HG03064 (cell line): ENCODE measurements at regions not wholly inside any gene's neighbourhood (a gene's known extent, or its start where the extent isn't known, plus 50 kb on each side); places are given as distances from the start of the nearest gene placed in this dataset.

Experiments used
- ATAC-seq: cut with Tn5 transposase; IDR thresholded peaks from one replicate; pipeline ENCODE4 v1.9.1; 2021; ENCODE audit warnings: low read depth; ENCODE audit not compliant: unreplicated experiment

DNA sequence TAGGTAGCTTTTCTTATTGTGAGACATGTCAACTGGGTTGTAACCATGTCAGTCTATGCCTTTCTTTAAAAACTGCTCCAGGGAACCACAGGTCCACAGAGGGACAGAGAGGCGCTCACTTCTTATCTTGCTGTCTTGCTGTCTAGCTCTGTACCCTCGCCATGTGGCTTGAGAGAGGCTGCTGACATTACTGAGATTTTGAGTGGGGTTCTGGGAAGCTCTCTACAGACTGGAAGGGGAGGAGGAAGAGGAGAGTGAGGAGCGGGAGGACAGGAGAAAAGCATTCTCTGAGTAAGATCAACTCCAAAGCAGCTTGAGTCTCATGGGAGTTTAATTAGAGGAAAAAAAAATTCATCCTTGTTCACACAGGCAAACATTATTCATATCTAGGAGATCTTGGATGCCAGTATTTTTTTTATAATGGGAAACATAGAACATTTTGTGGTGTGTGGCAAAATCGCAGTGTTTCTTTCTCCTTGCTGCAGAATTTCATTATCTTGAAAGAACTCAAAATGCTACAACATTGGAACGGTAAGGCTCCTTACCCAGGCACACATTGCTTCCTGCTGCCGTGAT is 1037.0 kb upstream of the NR2F2 start:
- ATAC-seq = no peak

DNA sequence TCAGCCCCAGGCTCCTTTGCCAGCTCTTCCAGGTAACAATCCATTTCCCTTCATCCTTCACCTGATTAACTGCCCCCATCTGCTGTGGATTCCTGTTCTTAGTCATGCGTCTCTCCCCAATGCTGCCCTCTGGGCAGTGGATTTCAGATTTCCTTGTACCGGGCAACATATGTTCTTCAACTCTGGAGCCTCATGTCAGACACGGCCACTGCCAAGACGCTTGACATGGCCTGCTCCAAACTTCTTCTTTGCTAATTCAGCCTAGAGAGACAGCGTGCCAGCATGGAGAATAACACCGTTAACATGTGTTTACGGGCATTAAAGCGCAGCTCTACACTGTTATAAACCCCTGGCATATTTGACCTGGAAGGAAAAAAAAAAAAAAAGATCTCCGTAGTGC is 1035.1 kb upstream of the NR2F2 start:
- no peak for ATAC-seq

- ATAC-seq = no peak
Observed at GRCh38 chr15:95295896-95296625, 1034.4 kb upstream of the NR2F2 start.

GRCh38 chr15:95296643-95297042 is 1033.9 kb upstream of the NR2F2 start:
- ATAC-seq = no peak

- no peak for ATAC-seq
Observed at GRCh38 chr15:95298729-95299128, 1031.8 kb upstream of the NR2F2 start.

DNA sequence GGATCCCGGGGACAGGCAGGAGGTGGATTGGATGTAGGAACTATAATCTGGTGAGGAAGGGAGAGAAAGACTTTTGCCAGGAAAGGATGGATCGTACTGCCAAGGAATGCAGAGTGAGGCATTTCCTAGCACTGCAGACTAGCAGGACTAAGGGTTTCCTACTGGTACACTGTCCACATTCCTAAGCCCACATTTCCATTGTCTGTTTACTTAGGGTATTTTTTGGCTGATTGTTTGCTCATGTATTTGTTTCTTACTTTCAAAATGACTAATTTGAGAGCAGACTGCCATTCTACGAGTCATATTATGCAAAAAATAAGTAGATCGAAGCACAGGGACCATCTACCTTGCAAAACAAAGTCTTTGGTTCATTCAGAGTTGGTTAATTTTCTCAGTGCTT is 1029.5 kb upstream of the NR2F2 start:
- ATAC-seq = no peak

DNA sequence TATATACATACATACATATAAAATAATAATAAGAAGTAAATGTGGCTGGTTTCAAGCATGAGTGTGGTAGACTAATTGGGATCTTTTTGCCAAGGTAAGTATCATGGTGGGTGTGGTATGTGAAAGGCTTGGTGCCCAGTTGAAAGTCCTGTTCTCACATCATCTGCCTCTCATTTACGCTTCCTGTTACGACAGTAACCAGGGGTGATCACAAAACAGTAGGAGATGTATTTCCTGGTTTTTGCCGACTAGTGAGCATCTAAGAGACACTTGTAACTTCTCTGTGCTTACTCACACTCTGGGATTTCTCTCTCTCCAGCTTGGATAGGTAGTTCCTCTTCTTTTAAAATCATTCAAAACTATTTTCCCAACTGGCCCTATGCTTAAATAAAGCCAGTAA is 1028.3 kb upstream of the NR2F2 start:
- no peak for ATAC-seq

DNA sequence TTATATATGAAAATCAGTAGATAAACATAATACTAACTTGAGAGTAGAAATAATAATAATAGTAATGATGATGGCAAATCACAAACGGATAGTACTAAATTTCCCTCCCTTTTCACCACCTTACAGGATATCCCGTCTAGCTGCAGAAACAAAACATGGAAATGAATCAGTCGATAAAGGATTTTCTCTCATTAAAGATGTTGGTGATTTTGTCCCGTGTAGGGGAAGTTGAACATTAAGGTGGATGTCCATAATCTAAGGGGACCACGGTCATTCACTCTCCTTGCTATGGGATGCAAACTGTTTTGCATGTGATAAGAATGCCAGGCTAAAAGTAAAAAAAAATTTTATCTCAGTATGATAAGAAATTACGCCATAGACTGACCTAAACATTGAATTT is 1027.7 kb upstream of the NR2F2 start:
- no peak for ATAC-seq

DNA sequence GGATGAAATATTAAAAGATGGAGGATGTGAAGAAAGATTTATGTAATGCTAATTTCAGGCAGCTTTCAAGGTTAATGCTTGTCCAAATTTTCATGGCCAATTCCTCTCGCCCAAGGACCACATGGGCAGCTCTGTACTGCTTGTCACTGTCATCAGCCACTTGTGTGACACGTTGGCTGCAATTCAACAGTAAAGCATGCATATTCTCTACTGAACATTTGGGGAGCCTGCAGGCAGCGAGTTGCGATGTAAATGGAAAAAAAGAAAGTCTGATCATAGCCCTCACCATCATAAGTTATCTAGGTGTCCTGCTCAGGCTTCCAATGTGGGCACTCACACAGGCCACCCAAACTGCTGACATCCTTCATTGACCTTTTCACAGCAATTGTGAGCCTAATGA is 1026.8 kb upstream of the NR2F2 start:
- no peak for ATAC-seq

GRCh38 chr15:95304151-95304946 is 1026.2 kb upstream of the NR2F2 start:
- ATAC-seq = no peak

GRCh38 chr15:95304947-95305400 is 1025.5 kb upstream of the NR2F2 start:
- no peak for ATAC-seq

DNA sequence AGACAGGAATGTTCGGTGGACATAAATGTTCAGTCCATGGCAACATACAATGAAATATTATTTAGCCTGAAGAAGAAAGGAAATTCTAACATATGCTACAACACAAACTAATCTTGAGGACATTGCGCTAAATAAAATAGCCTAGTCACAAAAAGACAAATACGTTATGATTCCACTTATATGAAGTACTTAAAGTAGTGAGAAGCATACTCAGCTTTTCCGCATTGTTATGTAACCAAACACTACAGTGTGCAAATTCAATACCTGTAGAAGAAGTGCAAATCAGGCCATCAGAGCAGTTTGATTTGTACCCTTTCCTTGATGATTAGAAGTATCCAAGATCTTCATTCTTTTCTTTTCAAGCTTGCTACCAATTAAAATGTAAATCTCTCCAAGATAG is 1023.4 kb upstream of the NR2F2 start:
- ATAC-seq = no peak

GRCh38 chr15:95319242-95319641 is 1011.3 kb upstream of the NR2F2 start:
- ATAC-seq = no peak

- no peak for ATAC-seq
Observed at GRCh38 chr15:95323796-95324195, 1006.7 kb upstream of the NR2F2 start.

DNA sequence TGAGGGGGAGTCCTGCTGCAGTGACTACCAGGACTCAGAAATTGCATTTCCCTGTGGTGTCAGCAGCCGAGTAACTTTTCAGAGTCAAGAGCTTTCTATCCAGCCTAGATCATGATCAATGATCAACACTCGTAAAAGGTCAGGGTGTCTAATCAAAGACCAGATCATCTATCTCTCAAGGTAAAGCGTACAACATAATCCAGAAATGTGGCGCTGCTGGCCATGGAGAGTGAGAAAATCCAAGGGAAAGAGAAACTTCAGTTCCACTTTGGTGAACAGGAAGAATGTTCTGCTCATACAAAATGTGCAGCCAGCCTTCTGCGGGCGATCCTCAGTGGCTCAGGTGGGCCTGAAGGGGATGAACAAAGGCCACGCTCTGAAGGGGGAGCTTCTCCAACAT is 1005.8 kb upstream of the NR2F2 start:
- ATAC-seq = no peak

DNA sequence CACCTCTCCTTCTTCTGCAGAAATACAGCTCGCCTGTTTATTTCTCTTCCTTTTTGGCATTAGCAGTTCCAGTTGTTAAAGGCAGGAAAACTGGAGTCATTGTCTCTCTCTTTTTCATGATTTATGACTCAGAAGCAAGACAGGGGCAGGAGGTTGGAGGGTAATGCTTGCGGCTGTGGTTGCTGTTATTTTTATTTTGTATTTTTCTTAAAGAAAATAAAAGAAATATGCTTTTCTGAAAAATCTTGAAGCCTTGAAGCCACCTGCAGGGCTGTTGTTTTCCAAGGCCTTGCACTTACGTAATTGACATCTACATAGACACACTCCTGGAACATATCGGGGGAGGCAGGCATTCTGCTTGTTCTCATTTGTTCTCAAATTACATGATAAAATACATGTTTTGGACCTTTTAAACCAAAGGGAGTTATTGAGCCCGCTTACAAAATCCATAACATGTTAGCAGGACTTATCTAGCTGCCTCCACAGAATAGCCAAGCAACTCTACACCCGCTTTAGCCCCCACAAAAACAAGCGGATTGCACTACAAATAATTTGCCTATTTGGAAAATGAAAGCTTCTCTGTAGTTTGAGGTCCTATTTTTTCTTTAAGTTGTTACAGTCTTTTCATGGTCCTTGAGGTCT is 1004.6 kb upstream of the NR2F2 start:
- no peak for ATAC-seq

GRCh38 chr15:95326431-95327182 is 1003.9 kb upstream of the NR2F2 start:
- ATAC-seq = no peak

GRCh38 chr15:95327183-95327525 is 1003.3 kb upstream of the NR2F2 start:
- ATAC-seq = no peak

- no peak for ATAC-seq
Observed at GRCh38 chr15:95327661-95328060, 1002.8 kb upstream of the NR2F2 start.

- no peak for ATAC-seq
Observed at GRCh38 chr15:95328559-95328958, 1001.9 kb upstream of the NR2F2 start.

DNA sequence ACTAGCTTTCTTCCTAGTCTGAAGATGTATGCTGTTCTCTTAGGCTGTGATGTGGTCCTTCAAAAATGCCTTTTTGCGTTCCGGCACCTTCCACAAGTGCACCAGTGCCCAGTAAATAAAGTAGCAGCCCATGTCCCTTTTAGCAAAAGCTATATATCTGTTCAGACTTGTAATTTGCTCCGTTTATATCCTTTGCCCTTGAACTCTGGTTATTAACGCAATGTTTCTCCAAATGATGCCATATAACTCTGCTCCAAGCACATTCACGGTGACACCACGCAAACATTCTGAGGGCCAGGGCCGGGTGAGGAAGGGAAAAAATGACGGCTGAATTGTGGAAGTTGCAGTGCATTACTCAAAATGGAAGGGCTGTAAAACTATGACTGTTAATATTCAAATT is 1001.1 kb upstream of the NR2F2 start:
- no peak for ATAC-seq
